ENCODE measurements at regions not wholly inside any gene's neighbourhood (a gene's known extent, or its start where the extent isn't known, plus 50 kb on each side); places are given as distances from the start of the nearest gene placed in this dataset.

- peak; percentile 43 for DNase-seq
Measured at GRCh38 chr9:119588874-119589744, 219.9 kb upstream of the BRINP1 start.

- DNase-seq, result no peak
Measured at GRCh38 chr9:119577881-119578280, 208.6 kb upstream of the BRINP1 start.

GRCh38 chr9:119559986-119560385 is 190.8 kb upstream of the BRINP1 start:
- DNase-seq, result no peak

- no peak for DNase-seq
Measured at GRCh38 chr9:119559056-119559455, 189.8 kb upstream of the BRINP1 start.

GRCh38 chr9:119556129-119556875 is 187.1 kb upstream of the BRINP1 start:
- DNase-seq, result peak; percentile 84

GRCh38 chr9:119544492-119544891 is 175.3 kb upstream of the BRINP1 start:
- peak; percentile 48 for DNase-seq

GRCh38 chr9:119537138-119537537 is 167.9 kb upstream of the BRINP1 start:
- DNase-seq, result no peak

GRCh38 chr9:119533504-119533903 is 164.3 kb upstream of the BRINP1 start:
- peak; percentile 8 for DNase-seq

GRCh38 chr9:119526698-119527097 is 157.5 kb upstream of the BRINP1 start:
- no peak for DNase-seq

- no peak for DNase-seq
Measured at GRCh38 chr9:119523508-119523907, 154.3 kb upstream of the BRINP1 start.

- no peak for DNase-seq
Measured at GRCh38 chr9:119522381-119522780, 153.1 kb upstream of the BRINP1 start.

GRCh38 chr9:119509291-119509905 is 140.2 kb upstream of the BRINP1 start:
- no peak for DNase-seq

GRCh38 chr9:119501374-119501773 is 132.1 kb upstream of the BRINP1 start:
- DNase-seq, result no peak

- DNase-seq, result no peak
Measured at GRCh38 chr9:119500072-119500771, 131.0 kb upstream of the BRINP1 start.

GRCh38 chr9:119487118-119487827 is 118.0 kb upstream of the BRINP1 start:
- DNase-seq, result no peak

GRCh38 chr9:119483153-119483552 is 113.9 kb upstream of the BRINP1 start:
- DNase-seq, result no peak

- no peak for DNase-seq
Measured at GRCh38 chr9:119477197-119477596, 108.0 kb upstream of the BRINP1 start.

- DNase-seq, result no peak
Measured at GRCh38 chr9:119458068-119458467, 88.8 kb upstream of the BRINP1 start.

- DNase-seq, result no peak
Measured at GRCh38 chr9:119453980-119454379, 84.7 kb upstream of the BRINP1 start.

GRCh38 chr9:119453490-119453911 is 84.3 kb upstream of the BRINP1 start:
- DNase-seq, result no peak

GRCh38 chr9:119451426-119451825 is 82.2 kb upstream of the BRINP1 start:
- no peak for DNase-seq

GRCh38 chr9:119443179-119443578 is 73.9 kb upstream of the BRINP1 start:
- no peak for DNase-seq
